Naive B cell (primary cell): ENCODE measurements at regions not wholly inside any gene's neighbourhood (a gene's known extent, or its start where the extent isn't known, plus 50 kb on each side); places are given as distances from the start of the nearest gene placed in this dataset.
A peak's percentile ranks its signal among the peaks of the same experiment; 100 is the strongest.
"Not testable (repeated sequence)": the region's sequence is repeated elsewhere in the genome, so short reads cannot be mapped to it uniquely, and the experiment has no call there.

ENCODE experiments used
- ATAC-seq, 2 donors: fragments of 150-1000 bp; cut with Tn5 transposase; 2 replicates each; pipeline ENCODE4 v1.10.0; 2021; ENCODE audit warnings: low read depth in 2 of 2, mild to moderate bottlenecking in 2 of 2, moderate library complexity in 2 of 2
- DNase-seq: peaks from one replicate; pipeline ENCODE4 v3.0.0; 2022
- H3K27ac Mint-ChIP-seq, 6 donors: one replicate each; pipeline ENCODE4 v1.8.0; 2020 to 2022; ENCODE audit warnings: mild to moderate bottlenecking in 6 of 6, mixed read lengths in 6 of 6, moderate library complexity in 5 of 6, inconsistent platforms in 2 of 6
- H3K27me3 Mint-ChIP-seq, 3 donors: one replicate each; pipeline ENCODE4 v1.8.0; 2021 to 2022; ENCODE audit warnings: mixed read lengths in 3 of 3, mild to moderate bottlenecking in 1 of 3
- H3K36me3 Mint-ChIP-seq, 2 donors: one replicate each; pipeline ENCODE4 v1.8.0; 2020 to 2022; ENCODE audit warnings: mixed read lengths in 2 of 2, inconsistent platforms in 1 of 2, mild to moderate bottlenecking in 1 of 2
- H3K4me1 Mint-ChIP-seq, 3 donors: one replicate each; pipeline ENCODE4 v1.8.0; 2020 to 2022; ENCODE audit warnings: mixed read lengths in 3 of 3, inconsistent platforms in 1 of 3, mild to moderate bottlenecking in 1 of 3, moderate library complexity in 1 of 3
- H3K4me3 Mint-ChIP-seq, 8 donors: one replicate each; pipeline ENCODE4 v1.8.0; 2020 to 2022; ENCODE audit warnings: mild to moderate bottlenecking in 8 of 8, mixed read lengths in 8 of 8, moderate library complexity in 8 of 8, inconsistent platforms in 2 of 8
- H3K9me3 Mint-ChIP-seq, 7 donors: one replicate each; pipeline ENCODE4 v1.8.0; 2020 to 2022; ENCODE audit warnings: mixed read lengths in 7 of 7, mild to moderate bottlenecking in 5 of 7, inconsistent platforms in 2 of 7, moderate library complexity in 1 of 7

DNA sequence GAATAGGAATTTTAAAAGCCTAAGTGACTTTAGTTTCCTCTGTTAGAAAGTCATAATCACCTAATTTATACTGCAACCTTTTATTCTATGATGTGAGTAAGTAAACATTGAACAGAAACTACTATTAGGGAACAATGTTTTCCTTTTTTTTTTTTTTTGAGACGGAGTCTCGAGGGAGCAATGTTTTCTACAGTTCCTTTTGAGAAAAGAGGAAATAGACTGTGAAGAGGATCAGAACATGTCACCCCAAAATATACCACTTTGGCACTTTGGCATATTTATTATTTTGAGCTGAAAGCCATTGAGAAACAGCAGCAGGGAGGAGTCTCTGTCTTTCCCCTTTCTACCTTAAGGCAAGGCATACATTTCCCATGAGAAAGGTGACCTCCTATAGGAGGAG, 162.7 kb upstream of the CNOT2 start:
- peak overlapping the region in 4 of 6 donors; percentile 34 to 84 (median 68) for H3K27ac Mint-ChIP-seq
- peaks cover 9 to 29% (median 23%) of the 10 kb centered on the region in 3 donors for H3K4me1 Mint-ChIP-seq
- H3K9me3 Mint-ChIP-seq = peaks cover 0 to 7% (median 0%) of the 10 kb centered on the region in 7 donors
- DNase-seq (peak; percentile 31), ATAC-seq (peak; percentile 89 to 94)
- peaks cover 4 to 10% of the 10 kb centered on the region in 2 donors for H3K36me3 Mint-ChIP-seq
- H3K4me3 Mint-ChIP-seq = peak overlapping the region in 5 of 8 donors; percentile 8 to 71 (median 61)
- H3K27me3 Mint-ChIP-seq = no peaks in the 10 kb centered on the region

DNA sequence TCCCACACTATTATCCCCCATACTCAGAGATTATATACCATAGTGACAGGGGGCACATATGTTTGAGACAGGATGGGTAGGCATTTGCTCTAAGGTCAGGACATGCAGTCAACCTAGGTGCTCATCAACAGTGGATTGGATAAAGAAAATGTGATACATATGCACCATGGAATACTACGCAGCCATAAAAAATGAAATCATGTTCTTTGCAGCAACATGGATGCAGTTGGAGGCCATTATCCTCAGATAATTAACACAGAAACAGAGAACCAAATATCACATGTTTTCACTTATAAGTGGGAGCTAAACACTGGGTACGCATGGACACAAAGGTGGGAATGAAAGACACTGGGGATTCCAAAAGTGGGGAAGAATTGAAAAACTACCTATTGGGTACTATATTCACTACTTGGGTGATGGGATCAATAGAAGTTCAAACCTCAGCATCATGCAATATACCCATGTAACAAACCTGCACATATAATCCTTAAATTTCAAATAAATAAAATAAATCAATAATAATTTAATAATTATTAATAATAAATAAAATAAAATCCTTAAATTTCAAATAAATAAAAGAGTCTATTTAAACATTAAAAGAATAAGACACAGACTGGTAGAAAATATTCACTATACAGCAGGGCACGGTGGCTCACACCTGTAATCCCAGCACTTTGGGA, 160.1 kb upstream of the CNOT2 start:
- no peak for ATAC-seq
- peaks cover 9 to 29% (median 23%) of the 10 kb centered on the region in 3 donors for H3K4me1 Mint-ChIP-seq
- H3K27ac Mint-ChIP-seq = no peak overlapping the region
- DNase-seq = no peak
- no peak overlapping the region for H3K4me3 Mint-ChIP-seq
- peaks cover 4 to 24% of the 10 kb centered on the region in 2 donors for H3K36me3 Mint-ChIP-seq
- peaks cover 3 to 8% (median 4%) of the 10 kb centered on the region in 7 donors for H3K9me3 Mint-ChIP-seq
- no peaks in the 10 kb centered on the region for H3K27me3 Mint-ChIP-seq

DNA sequence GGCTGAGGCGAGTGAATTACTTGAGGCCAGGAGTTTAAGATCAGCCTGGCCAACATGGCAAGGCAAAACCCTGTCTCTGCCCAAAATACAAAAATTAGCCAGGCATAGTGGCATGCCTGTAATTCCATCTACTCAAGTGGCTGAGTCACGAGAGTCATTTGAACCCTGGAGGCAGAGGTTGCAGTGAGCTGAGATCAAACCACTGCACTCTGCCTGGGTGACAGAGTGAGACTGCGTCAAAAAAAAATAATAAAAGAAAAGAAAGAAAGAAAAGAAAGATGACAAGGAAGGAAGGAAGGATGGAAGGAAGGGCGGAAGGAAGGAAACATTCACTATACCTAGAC, 159.6 kb upstream of the CNOT2 start:
- H3K27ac Mint-ChIP-seq = no peak overlapping the region
- H3K36me3 Mint-ChIP-seq = peaks cover 4 to 24% of the 10 kb centered on the region in 2 donors
- no peaks in the 10 kb centered on the region for H3K27me3 Mint-ChIP-seq
- H3K4me3 Mint-ChIP-seq = no peak overlapping the region
- H3K9me3 Mint-ChIP-seq = peaks cover 3 to 8% (median 4%) of the 10 kb centered on the region in 7 donors
- H3K4me1 Mint-ChIP-seq = peaks cover 9 to 29% (median 23%) of the 10 kb centered on the region in 3 donors
- no peak for DNase-seq
- ATAC-seq = no peak

DNA sequence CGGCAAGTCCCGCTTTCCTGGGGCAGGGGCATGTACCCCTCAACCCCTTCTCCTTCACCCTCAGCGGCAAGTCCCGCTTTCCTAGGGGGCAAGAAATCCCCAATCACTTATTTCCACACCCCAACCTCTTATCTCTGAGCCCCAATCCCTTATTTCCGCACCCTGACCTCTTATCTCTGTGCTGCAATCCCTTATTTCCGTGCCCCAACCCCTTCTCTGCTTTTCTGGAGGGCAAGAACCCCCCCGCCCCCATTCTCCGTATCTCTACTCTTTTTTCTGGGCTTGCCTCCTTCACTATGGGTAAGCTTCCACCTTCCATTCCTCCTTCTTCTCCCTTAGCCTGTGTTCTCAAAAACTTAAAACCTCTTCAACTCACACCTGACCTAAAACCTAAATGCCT, 156.9 kb upstream of the CNOT2 start:
- H3K4me1 Mint-ChIP-seq, DNase-seq, ATAC-seq: not testable (repeated sequence)

DNA sequence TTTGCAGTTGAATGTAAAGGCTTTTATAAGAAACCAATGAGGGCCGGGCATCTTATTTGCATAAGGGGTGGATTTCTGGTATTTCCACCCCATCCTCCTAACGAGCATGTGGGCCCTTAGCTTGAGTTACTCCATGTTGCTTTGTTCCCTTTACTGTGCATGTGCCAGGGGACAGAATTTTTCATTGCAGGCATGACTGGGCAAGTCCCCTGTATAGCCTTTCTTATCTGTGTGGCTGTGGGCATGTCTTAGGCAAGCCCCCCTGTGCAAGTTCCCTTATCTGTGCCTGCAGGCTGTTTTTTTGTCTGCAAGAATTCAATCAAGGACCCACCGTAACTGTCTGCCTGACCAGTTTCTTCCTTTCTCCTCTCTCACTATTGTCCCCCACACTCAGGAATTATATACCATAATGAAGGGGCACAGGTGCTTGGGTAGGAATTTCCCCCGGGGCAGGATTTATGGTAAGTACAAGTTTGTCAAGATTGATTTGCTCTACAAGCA, 152.2 kb upstream of the CNOT2 start:
- no peak for ATAC-seq
- H3K27me3 Mint-ChIP-seq = no peaks in the 10 kb centered on the region
- H3K9me3 Mint-ChIP-seq = peaks cover 0 to 5% (median 4%) of the 10 kb centered on the region in 7 donors
- H3K4me3 Mint-ChIP-seq = no peak overlapping the region
- H3K27ac Mint-ChIP-seq = peak overlapping the region in 1 of 6 donors; percentile 39
- peaks cover 0 to 2% (median 0%) of the 10 kb centered on the region in 3 donors for H3K4me1 Mint-ChIP-seq
- DNase-seq = no peak
- peaks cover 0 to 13% of the 10 kb centered on the region in 2 donors for H3K36me3 Mint-ChIP-seq

More for the DNA sequence above, 156.9 kb upstream of the CNOT2 start:
- peaks cover 4 to 24% of the 10 kb centered on the region in 2 donors for H3K36me3 Mint-ChIP-seq
- H3K27ac Mint-ChIP-seq = peak overlapping the region in 2 of 6 donors; percentile 27 to 94
- H3K27me3 Mint-ChIP-seq, H3K9me3 Mint-ChIP-seq, H3K4me3 Mint-ChIP-seq: not testable (repeated sequence)

DNA sequence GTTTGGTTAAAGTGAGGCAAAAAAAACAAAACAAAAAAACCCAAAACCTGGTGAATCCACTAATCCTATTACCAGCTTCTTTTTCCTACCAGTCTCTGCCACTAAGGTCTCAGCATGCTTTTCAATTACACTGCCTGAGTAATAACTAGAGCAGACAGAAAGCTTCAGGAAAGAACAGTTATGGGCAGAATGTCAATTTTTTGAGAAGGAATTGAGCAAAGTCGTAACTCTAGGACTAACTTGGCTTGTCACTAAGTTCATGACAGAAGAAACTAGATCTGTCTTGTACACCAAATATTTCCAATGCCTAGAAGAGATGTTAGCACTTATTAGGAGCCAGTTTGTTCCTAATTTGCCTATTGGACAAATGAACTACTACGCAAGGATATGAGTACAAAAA, 148.8 kb upstream of the CNOT2 start:
- DNase-seq (no peak), ATAC-seq (no peak)
- Mint-ChIP-seq H3K36me3 (no peaks in the 10 kb centered on the region), H3K27ac (no peak overlapping the region), H3K9me3 (no peaks in the 10 kb centered on the region), H3K4me3 (no peak overlapping the region), H3K27me3 (no peaks in the 10 kb centered on the region), H3K4me1 (peaks cover 0 to 2% (median 0%) of the 10 kb centered on the region in 3 donors)

DNA sequence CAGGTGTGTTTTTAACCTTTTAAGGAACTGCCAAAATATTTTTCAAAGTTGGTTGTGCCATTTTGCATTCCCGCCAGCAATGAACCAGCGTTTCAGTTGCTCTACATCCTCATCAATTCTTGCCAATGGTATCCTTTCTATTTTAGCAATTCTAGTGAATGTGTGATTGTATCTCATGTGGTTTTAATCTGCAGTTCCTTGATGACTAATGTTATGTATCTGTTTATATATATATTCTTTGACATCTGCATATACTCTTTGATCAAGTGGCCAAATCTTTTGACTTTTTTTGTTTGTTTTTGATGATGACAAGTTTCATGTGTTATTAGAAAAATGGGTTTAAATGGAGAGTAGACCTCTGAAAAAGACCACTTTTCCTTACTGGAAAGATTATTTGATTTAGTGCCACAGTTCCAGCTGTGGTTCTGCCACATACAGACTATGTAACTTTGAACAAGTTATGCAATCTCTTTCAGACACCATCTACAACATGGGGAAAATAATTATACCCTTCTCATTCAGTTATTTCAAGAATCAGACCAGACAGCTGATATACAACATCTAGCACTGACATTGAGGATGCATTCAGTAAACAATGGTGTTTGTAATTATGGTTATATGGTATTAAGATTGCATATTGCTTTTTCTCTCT, 146.3 kb upstream of the CNOT2 start:
- Mint-ChIP-seq H3K36me3 (no peaks in the 10 kb centered on the region), H3K4me1 (no peaks in the 10 kb centered on the region), H3K27ac (no peak overlapping the region), H3K9me3 (no peaks in the 10 kb centered on the region), H3K27me3 (no peaks in the 10 kb centered on the region), H3K4me3 (no peak overlapping the region)
- DNase-seq = no peak
- no peak for ATAC-seq

DNA sequence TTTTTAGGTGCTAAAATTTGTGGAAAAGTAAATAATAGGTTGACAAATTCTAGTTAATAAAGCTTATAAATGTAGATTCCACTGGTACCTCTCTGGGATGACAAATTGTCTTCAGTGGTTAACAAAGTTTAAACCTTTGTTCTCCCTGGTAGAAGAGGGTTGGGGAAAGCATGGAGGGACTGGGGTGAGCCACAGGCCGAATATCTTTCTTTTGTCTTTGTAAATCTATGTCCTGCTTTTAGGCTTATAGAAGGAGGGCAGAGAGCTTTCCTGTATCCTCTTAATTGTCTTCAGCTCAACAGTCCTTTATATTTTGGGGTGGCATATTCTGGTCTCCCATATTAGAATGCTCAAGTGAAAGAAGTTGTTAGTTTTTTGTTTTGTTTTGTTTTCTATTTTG, 142.2 kb upstream of the CNOT2 start:
- H3K27ac Mint-ChIP-seq = no peak overlapping the region
- no peak overlapping the region for H3K4me3 Mint-ChIP-seq
- no peak for ATAC-seq
- H3K4me1 Mint-ChIP-seq = no peaks in the 10 kb centered on the region
- no peaks in the 10 kb centered on the region for H3K9me3 Mint-ChIP-seq
- H3K27me3 Mint-ChIP-seq = no peaks in the 10 kb centered on the region
- H3K36me3 Mint-ChIP-seq = no peaks in the 10 kb centered on the region
- no peak for DNase-seq

DNA sequence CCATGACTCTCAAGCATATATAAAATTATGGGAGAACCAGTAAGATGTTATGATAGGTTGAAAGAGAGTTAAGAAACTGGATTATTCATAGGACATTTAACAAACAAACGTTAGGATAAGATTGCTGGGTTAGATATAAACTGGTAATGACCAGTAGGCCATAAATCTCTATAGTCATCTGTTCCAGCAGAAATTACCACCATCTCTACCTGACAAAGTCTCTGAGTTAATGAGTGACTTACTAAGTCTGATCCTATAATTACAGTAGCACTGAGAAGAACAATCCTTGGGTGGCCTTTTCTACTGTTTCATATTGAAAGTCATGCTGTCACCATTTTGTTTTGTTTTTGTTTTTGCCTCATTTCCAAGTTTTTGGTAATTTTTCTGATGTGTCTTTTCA, 136.9 kb upstream of the CNOT2 start:
- Mint-ChIP-seq H3K9me3 (peaks cover 14 to 36% (median 28%) of the 10 kb centered on the region in 7 donors), H3K4me3 (no peak overlapping the region), H3K27ac (no peak overlapping the region), H3K36me3 (peaks cover 8 to 19% of the 10 kb centered on the region in 2 donors), H3K27me3 (peaks cover 0 to 11% (median 0%) of the 10 kb centered on the region in 3 donors), H3K4me1 (no peaks in the 10 kb centered on the region)
- ATAC-seq = no peak
- no peak for DNase-seq

DNA sequence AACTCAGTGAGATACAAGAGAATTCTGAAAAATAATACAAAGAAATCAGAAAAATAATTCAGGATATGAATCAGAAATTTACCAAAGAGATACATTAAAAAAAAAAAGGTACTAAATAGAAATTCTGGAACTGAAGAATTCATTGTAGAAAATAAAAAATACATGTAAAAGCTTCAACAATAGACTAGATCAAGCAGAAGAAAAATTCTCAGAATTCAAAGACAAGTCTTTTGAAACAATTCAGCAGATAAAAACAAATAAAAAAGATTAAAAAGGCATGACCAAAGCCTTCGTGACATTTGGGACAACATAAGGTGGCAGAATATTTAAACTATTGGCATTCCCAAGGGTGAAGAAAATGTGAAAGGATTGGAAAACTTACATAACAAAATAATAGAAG, 133.1 kb upstream of the CNOT2 start:
- H3K27ac Mint-ChIP-seq = no peak overlapping the region
- H3K36me3 Mint-ChIP-seq = peaks cover 8 to 19% of the 10 kb centered on the region in 2 donors
- no peaks in the 10 kb centered on the region for H3K4me1 Mint-ChIP-seq
- ATAC-seq (no peak), DNase-seq (no peak)
- H3K4me3 Mint-ChIP-seq = no peak overlapping the region
- peaks cover 0 to 21% (median 0%) of the 10 kb centered on the region in 3 donors for H3K27me3 Mint-ChIP-seq
- peaks cover 14 to 62% (median 40%) of the 10 kb centered on the region in 7 donors for H3K9me3 Mint-ChIP-seq

DNA sequence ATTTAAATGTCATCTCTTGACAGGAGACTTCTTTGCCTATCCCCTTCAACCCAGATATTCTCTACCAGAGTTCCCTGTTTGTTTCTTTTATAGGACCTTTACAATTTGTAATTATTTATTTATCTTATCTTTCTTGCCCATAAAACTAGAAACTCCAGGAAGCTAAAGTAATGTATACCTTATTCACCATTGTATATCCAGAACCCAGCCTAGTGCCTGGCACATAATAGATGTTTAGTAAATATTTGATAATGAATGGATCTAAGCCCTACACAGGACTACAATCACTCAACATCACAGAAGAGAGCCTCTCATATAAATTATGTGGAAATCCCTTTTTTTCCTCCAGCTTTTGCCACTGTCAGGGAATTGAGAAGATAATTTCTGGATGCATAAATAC, 125.6 kb upstream of the CNOT2 start:
- DNase-seq = no peak
- Mint-ChIP-seq H3K27me3 (peaks cover 0 to 7% (median 0%) of the 10 kb centered on the region in 3 donors), H3K9me3 (peaks cover under 1 to 22% (median 5%) of the 10 kb centered on the region in 7 donors), H3K4me1 (no peaks in the 10 kb centered on the region), H3K36me3 (no peaks in the 10 kb centered on the region), H3K27ac (no peak overlapping the region), H3K4me3 (no peak overlapping the region)
- no peak for ATAC-seq

DNA sequence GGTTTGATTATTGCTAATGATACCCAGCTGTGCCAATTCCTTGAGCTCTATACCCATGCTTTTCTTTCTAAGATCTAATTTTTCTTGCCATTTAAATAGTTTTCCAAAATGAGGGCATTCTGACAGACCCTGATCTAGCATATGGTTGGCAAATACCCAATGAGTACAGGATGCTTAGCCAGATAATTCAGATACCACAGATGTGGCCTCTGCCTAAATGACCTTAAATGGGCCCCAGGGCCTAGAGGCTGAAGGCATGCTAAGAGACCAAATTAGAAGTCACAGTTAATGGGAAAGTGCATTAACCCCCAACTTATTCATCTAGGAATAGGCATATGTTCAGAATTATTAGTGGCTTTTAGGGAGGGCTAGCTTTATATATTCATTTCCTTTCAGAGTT, 122.3 kb upstream of the CNOT2 start:
- peaks cover 0 to 1% (median 0%) of the 10 kb centered on the region in 7 donors for H3K9me3 Mint-ChIP-seq
- no peak overlapping the region for H3K27ac Mint-ChIP-seq
- ATAC-seq = no peak
- no peaks in the 10 kb centered on the region for H3K4me1 Mint-ChIP-seq
- no peak overlapping the region for H3K4me3 Mint-ChIP-seq
- peaks cover 0 to 6% (median 0%) of the 10 kb centered on the region in 3 donors for H3K27me3 Mint-ChIP-seq
- no peaks in the 10 kb centered on the region for H3K36me3 Mint-ChIP-seq
- no peak for DNase-seq

DNA sequence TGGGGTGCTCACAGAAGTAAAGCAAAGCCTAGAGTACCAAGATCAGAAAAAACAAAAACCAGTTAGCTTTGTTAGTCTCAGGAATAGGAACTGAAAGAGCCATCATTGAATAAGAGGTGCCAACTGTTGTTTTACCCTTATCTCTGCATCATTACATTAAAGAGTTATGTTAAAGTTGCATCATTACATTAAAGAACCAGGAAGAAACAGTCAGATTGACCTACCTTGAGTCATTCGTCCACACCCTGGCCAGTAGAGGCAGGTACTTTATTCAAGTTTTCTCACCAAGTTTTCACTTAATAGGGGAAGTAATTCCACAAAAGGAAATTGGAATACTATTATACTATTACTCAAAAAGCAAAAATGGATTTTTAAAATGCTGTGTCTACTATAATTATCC, 121.7 kb upstream of the CNOT2 start:
- ATAC-seq (no peak), DNase-seq (no peak)
- H3K4me3 Mint-ChIP-seq = no peak overlapping the region
- no peaks in the 10 kb centered on the region for H3K4me1 Mint-ChIP-seq
- no peaks in the 10 kb centered on the region for H3K36me3 Mint-ChIP-seq
- no peak overlapping the region for H3K27ac Mint-ChIP-seq
- H3K9me3 Mint-ChIP-seq = peaks cover 0 to 1% (median 0%) of the 10 kb centered on the region in 7 donors
- peaks cover 0 to 5% (median 0%) of the 10 kb centered on the region in 3 donors for H3K27me3 Mint-ChIP-seq

DNA sequence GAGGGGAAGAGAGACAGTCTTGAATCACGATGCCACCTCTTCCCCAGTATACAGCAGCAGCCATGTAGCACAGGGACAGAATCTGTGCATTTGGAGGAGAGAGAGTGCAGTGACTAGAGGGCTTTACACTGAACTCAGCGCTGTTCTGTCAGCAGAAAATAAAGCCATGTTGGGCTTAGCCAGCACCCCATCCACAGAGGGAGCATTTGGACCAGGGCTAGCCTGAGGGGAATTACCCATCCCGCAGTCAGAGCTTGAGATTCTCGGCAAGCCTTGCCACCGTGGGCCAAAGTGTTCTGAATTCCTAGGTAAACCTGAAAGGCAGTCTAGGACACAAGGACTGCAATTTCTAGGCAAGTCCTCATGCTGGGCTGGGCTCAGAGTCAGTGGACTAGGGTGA, 120.4 kb upstream of the CNOT2 start:
- Mint-ChIP-seq H3K9me3 (peaks cover 0 to 1% (median 0%) of the 10 kb centered on the region in 7 donors), H3K4me3 (no peak overlapping the region), H3K27me3 (peaks cover 0 to 5% (median 0%) of the 10 kb centered on the region in 3 donors), H3K27ac (no peak overlapping the region), H3K4me1 (no peaks in the 10 kb centered on the region), H3K36me3 (no peaks in the 10 kb centered on the region)
- DNase-seq (no peak), ATAC-seq (no peak)
